Activated CD4-positive, alpha-beta T cell treated with anti-CD3 and anti-CD28 coated beads, Interleukin-2, amount 50 U/mL, for 24 hours (primary cell): ENCODE measurements at regions not wholly inside any gene's neighbourhood (a gene's known extent, or its start where the extent isn't known, plus 50 kb on each side); places are given as distances from the start of the nearest gene placed in this dataset.

Source experiments
- DNase-seq, 2 donors: peaks; one replicate each; pipeline ENCODE4 v3.0.0-alpha.2; 2020; ENCODE audit warnings: low read depth in 1 of 2, low spot score in 1 of 2

- DNase-seq: no peak
Observed at GRCh38 chr10:128779416-128779815, 653.2 kb upstream of the MKI67 start.

GRCh38 chr10:128780156-128780761 is 654.0 kb upstream of the MKI67 start:
- DNase-seq: no peak

GRCh38 chr10:128781637-128782036 is 655.4 kb upstream of the MKI67 start:
- no peak for DNase-seq

- DNase-seq: no peak
Observed at GRCh38 chr10:128784444-128784843, 658.2 kb upstream of the MKI67 start.

GRCh38 chr10:128792426-128793140 is 666.4 kb upstream of the MKI67 start:
- no peak for DNase-seq

- no peak for DNase-seq
Observed at GRCh38 chr10:128793726-128794655, 667.8 kb upstream of the MKI67 start.

GRCh38 chr10:128796396-128796912 is 670.2 kb upstream of the MKI67 start:
- no peak for DNase-seq

GRCh38 chr10:128802062-128802461 is 665.0 kb upstream of the MGMT start:
- no peak for DNase-seq

- no peak for DNase-seq
Observed at GRCh38 chr10:128803790-128804189, 663.3 kb upstream of the MGMT start.

- DNase-seq: no peak
Observed at GRCh38 chr10:128804411-128804810, 662.6 kb upstream of the MGMT start.

GRCh38 chr10:128808921-128809440 is 658.1 kb upstream of the MGMT start:
- no peak for DNase-seq

GRCh38 chr10:128811511-128811910 is 655.5 kb upstream of the MGMT start:
- DNase-seq: no peak

GRCh38 chr10:128812000-128812399 is 655.0 kb upstream of the MGMT start:
- DNase-seq: no peak

- no peak for DNase-seq
Observed at GRCh38 chr10:128813574-128813973, 653.5 kb upstream of the MGMT start.

GRCh38 chr10:128814024-128814423 is 653.0 kb upstream of the MGMT start:
- no peak for DNase-seq

GRCh38 chr10:128814782-128815181 is 652.3 kb upstream of the MGMT start:
- no peak for DNase-seq

GRCh38 chr10:128816726-128817125 is 650.3 kb upstream of the MGMT start:
- no peak for DNase-seq

GRCh38 chr10:128817636-128818035 is 649.4 kb upstream of the MGMT start:
- DNase-seq: no peak

GRCh38 chr10:128820663-128821062 is 646.4 kb upstream of the MGMT start:
- DNase-seq: no peak

GRCh38 chr10:128823201-128823600 is 643.8 kb upstream of the MGMT start:
- DNase-seq: no peak

GRCh38 chr10:128825626-128826025 is 641.4 kb upstream of the MGMT start:
- no peak for DNase-seq
